ENCODE measurements at regions not wholly inside any gene's neighbourhood (a gene's known extent, or its start where the extent isn't known, plus 50 kb on each side); places are given as distances from the start of the nearest gene placed in this dataset.

- 88 to 98% (median 94%) methylated on average over 6 of the region's 6 CpGs for WGBS, 5 donors
- H3K4me3 ChIP-seq = no peak overlapping the region
- no peak for DNase-seq
- intact Hi-C loops (cut with DNase I; ENCODE audit: low total_unique reads) = no loop called here
- TF ChIP-seq, protein P1, sequence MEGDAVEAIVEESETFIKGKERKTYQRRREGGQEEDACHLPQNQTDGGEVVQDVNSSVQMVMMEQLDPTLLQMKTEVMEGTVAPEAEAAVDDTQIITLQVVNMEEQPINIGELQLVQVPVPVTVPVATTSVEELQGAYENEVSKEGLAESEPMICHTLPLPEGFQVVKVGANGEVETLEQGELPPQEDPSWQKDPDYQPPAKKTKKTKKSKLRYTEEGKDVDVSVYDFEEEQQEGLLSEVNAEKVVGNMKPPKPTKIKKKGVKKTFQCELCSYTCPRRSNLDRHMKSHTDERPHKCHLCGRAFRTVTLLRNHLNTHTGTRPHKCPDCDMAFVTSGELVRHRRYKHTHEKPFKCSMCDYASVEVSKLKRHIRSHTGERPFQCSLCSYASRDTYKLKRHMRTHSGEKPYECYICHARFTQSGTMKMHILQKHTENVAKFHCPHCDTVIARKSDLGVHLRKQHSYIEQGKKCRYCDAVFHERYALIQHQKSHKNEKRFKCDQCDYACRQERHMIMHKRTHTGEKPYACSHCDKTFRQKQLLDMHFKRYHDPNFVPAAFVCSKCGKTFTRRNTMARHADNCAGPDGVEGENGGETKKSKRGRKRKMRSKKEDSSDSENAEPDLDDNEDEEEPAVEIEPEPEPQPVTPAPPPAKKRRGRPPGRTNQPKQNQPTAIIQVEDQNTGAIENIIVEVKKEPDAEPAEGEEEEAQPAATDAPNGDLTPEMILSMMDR (IDR thresholded peaks at IDR 0.05 in 8 of 11, conservative IDR thresholded peaks at IDR 0.05 in 3 of 11) = no peak
- TF ChIP-seq POLR2A (IDR thresholded peaks at IDR 0.05) (no peak), POLR2AphosphoS5 (IDR thresholded peaks at IDR 0.05) (no peak)
- no peaks in the 10 kb centered on the region for H3K4me1 ChIP-seq
- no peak overlapping the region for H3K27ac ChIP-seq
- no peaks in the 10 kb centered on the region for H3K36me3 ChIP-seq
- peaks cover 0 to 8% (median 0%) of the 10 kb centered on the region in 7 donors for H3K27me3 ChIP-seq (replicated peaks in 1 of 7)
- H3K9me3 ChIP-seq = no peaks in the 10 kb centered on the region
Observed at GRCh38 chr1:184326278-184326677, 60.6 kb upstream of the C1orf21 start.

DNA sequence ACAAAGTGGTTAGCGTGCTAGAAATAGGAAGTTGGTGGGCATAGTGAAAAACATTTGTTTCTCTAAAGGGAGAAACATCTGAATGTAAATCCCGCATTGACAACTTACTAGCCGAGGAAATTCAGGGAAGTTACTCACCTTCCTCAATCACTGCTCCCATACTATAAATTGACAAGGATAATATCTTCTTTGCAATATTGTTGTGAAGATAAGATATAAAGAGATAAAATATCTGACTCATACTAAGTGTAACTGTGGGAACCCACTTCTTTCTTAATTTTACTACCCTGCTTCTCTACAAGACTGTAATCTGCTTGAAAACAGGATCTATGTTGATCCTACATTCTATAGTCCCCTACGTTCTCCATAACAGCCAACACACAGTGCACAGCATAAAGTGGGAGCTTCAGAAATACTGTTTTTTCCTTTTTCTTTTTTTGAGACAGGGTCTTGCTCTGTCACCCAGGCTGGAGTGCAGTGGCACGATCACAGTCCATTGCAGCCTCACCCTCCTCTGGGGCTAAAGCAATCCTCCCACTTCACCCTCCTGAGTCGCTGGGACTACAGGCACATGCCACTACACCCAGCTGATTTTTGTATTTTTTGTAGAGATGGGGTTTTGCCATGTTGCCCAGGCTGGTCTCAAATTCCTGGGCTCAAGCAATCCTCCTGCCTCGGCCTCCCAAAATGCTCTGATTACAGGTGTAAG, 57.4 kb upstream of the C1orf21 start:
- H3K27ac ChIP-seq = no peak overlapping the region
- no peak overlapping the region for H3K4me3 ChIP-seq
- TF ChIP-seq POLR2AphosphoS5 (IDR thresholded peaks at IDR 0.05) = no peak
- TF ChIP-seq POLR2A (IDR thresholded peaks at IDR 0.05) = no peak
- TF ChIP-seq, protein P1 (IDR thresholded peaks at IDR 0.05 in 8 of 11, conservative IDR thresholded peaks at IDR 0.05 in 3 of 11) = no peak
- H3K27me3 ChIP-seq (replicated peaks in 1 of 7) = peaks cover 0 to 8% (median 0%) of the 10 kb centered on the region in 7 donors
- peaks cover 0 to 8% (median 0%) of the 10 kb centered on the region in 8 donors for H3K9me3 ChIP-seq
- H3K36me3 ChIP-seq = no peaks in the 10 kb centered on the region
- DNase-seq = no peak
- intact Hi-C loops (cut with DNase I; ENCODE audit: low total_unique reads) = no loop called here
- no peaks in the 10 kb centered on the region for H3K4me1 ChIP-seq
- WGBS, 5 donors = 57 to 67% (median 65%) methylated on average over 7 of the region's 7 CpGs

- Histone ChIP-seq H3K36me3 (no peaks in the 10 kb centered on the region), H3K27me3 (replicated peaks in 1 of 7) (peaks cover 0 to 8% (median 0%) of the 10 kb centered on the region in 7 donors), H3K9me3 (peaks cover 0 to 8% (median 0%) of the 10 kb centered on the region in 8 donors), H3K27ac (peak overlapping the region in 1 of 8 donors; percentile 44), H3K4me3 (no peak overlapping the region), H3K4me1 (no peaks in the 10 kb centered on the region)
- TF ChIP-seq POLR2AphosphoS5 (IDR thresholded peaks at IDR 0.05) = peak in 1 of 3 donors; percentile 13
- TF ChIP-seq POLR2A (IDR thresholded peaks at IDR 0.05) = no peak
- DNase-seq = no peak
- intact Hi-C loops (cut with DNase I; ENCODE audit: low total_unique reads) = no loop called here
- 66 to 80% (median 76%) methylated on average over 7 of the region's 7 CpGs for WGBS, 5 donors
Observed at GRCh38 chr1:184329962-184330868, 56.6 kb upstream of the C1orf21 start.

- no peak overlapping the region for H3K27ac ChIP-seq
- intact Hi-C loops (cut with DNase I; ENCODE audit: low total_unique reads) = no loop called here
- H3K4me1 ChIP-seq = no peaks in the 10 kb centered on the region
- 93 to 98% (median 96%) methylated on average over 4 of the region's 4 CpGs for WGBS, 5 donors
- no peak overlapping the region for H3K4me3 ChIP-seq
- no peak for DNase-seq
- peaks cover 0 to 8% (median 0%) of the 10 kb centered on the region in 8 donors for H3K9me3 ChIP-seq
- peaks cover 0 to 8% (median 0%) of the 10 kb centered on the region in 7 donors for H3K27me3 ChIP-seq (replicated peaks in 1 of 7)
- TF ChIP-seq, protein P1 (IDR thresholded peaks at IDR 0.05 in 8 of 11, conservative IDR thresholded peaks at IDR 0.05 in 3 of 11) = no peak
- TF ChIP-seq POLR2AphosphoS5 (IDR thresholded peaks at IDR 0.05) (no peak), POLR2A (IDR thresholded peaks at IDR 0.05) (no peak)
- no peaks in the 10 kb centered on the region for H3K36me3 ChIP-seq
Observed at GRCh38 chr1:184330875-184331274, 56.0 kb upstream of the C1orf21 start.

Small RNA genes lying in the stretch of these regions (small RNA-seq; reads per million reads assigned to genes)
- 0 reads per million in 4 donors for gene RF00019

Measured in spleen (tissue), 11 donors.